H54 (cell line): ENCODE measurements at regions not wholly inside any gene's neighbourhood (a gene's known extent, or its start where the extent isn't known, plus 50 kb on each side); places are given as distances from the start of the nearest gene placed in this dataset.

ENCODE experiments used
- DNase-seq: peaks from one replicate; pipeline ENCODE4 v3.0.0; 2011; ENCODE audit warnings: low spot score, mixed read lengths; ENCODE audit not compliant: insufficient read length
- FAIRE-seq: peaks from 3 replicates; lab custom pipeline; 2011; peaks lifted over from hg19 to GRCh38; lab: Jason Lieb, UNC
- POLR2A ChIP-seq: IDR thresholded peaks from 2 replicates; pipeline ENCODE4 v1.6.1; 2011; ENCODE audit warnings: low read depth, mild to moderate bottlenecking, low read length

DNA sequence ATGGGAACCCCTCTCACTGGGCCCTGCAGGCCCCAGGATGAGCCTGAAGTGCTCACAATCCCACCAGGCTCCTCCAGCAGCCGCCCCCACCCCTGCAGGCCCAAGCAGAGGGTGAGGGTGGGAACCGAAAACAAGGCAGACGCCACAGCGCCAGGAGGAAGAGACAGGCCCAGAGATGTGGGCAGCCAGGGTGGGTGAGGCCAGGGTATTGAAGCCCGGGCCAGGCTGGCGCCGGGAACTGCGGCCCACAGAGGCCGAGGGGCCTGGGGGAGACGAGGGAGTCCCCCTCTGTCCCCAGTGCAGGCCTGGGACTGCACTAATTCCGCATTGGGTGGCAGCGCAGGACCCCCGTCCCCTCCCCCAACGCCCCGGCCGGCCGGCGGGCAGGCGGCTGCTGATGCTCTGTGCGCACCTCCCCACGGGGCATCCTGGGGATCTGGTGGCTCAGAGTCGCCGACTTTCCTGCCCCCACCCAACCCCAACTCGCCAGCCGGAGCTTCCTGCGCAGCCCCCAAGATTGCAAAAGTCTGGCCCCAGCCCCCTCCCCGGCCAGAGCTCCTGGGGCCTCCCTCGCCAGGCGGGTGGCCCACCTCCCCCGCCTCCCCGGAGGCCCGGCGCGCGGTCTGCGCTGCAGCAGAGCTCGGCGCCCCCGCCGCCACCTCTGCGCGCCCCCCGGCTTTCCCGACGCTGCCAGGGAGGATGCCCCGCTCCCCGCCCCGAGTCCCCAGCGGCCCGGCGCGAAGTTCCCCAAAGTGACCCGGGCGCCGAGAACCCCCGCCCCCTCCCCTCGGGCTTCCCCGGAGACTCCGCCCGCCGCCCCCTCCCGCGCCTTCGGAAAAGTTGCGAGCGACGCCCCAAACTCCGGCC lies 107.8 kb downstream of the ENGASE start:
- DNase-seq (no peak), FAIRE-seq (no peak)
- no peak for TF ChIP-seq POLR2A

DNA sequence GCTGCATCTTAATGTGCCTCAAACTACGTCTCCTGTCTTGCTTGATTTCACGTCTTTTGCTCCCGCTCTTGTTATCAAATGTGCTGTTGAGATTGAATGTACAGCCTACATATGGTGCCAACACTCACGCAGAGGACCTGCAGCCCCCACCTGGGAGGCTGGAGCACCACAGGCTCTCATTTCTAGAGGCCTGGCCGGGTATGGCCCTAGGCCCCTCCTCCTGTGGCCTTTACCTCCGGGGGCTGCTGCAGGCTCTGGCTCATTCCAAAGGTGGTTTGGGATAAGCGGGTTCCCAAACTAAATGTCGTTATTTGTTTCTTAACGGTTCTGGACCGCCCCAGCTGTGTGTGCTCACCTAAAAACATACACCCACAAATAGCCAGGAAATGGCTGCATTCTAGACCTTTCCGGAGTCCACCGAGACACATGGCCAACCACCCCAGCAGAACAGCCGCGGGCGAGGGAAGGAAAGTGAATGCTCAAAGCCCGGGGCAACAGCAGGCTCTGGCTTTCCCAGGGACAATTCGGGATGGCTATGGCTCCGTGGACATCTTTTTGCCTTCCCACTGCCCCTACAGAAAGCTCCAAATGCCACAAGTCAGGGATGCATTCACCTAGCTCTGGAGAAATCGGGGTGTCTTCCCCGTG lies 105.9 kb downstream of the ENGASE start:
- TF ChIP-seq POLR2A, result no peak
- FAIRE-seq, result no peak
- no peak for DNase-seq

DNA sequence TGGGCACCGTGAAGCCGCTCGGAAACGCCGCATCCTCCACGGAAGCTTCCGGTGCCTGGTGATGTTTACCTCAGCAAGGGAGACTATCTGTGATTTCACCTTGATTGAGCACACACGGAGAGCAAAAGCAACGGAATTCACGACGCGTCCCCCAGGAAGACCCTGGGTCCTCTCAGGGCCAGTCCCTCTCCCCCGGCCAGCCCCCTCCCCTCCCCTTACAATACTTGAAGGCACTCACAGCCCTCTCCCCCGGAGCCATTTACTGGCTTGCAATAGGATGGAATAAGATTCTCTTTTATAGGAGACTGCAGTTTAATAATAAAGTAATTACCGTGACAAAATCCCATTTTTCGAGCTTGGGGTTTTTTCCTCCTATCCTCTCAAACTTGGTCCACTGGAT lies 104.7 kb downstream of the ENGASE start:
- no peak for FAIRE-seq
- TF ChIP-seq POLR2A, result no peak
- DNase-seq, result no peak

DNA sequence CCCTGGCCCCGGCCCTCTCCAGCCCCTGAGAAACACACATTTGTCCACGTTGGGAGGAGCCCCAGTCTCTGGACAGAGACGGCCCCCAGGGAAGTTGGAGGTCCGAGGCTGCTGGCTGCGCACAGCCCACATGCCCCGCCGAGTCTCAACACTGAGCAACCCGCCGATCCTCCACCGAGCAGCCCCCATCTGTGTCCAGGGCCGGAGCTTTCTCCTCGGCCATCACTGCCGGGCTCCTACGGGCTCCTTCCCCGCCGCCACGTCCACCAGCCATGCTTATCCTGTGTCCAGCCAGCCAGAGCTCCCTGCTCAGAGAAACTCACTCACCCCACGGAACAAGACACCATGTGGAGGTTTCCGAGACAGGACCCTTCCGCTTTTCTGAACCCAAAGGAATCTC lies 103.3 kb downstream of the ENGASE start:
- no peak for DNase-seq
- no peak for FAIRE-seq
- TF ChIP-seq POLR2A, result no peak

DNA sequence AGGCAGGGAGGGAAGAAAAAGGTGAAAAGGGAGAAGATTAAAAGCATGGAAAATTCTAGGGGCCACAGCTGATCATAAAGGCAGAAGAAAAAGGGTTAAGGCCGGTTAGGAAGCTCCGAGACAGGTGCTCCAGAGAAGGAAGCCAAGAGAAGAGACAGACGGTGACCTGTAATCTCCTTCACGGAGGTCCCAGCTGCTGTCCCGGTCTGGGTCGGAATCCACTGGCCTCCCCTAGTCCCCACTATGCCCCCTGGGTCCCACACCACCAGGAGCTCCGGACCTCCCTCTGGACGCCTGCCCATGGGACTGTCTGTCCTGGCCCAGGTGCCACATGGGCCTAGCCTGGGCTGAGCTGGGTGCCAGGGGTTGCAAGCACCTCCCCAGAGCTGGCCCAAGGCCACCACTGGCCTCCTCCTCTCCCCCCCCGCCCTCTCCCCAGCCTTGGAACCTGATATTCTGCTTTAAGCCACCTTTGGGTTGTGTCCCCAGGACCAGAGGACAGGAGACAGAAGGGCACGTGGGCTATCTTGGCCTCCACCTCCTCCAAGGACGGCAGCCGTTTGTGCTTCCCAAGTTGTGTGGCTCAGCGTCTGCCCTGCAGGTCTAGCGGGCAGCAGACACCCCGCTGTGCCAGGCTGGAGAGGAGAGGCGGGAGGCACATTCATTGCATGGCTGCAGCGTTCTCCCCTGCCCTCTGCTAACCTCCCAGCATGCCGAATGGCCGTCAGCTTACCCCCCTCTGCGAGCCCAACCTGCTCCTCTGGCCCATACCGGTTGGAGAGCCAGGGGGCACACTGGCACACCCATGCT lies 102.4 kb downstream of the ENGASE start:
- no peak for TF ChIP-seq POLR2A
- FAIRE-seq, result peak; percentile 30
- DNase-seq, result peak; percentile 95

DNA sequence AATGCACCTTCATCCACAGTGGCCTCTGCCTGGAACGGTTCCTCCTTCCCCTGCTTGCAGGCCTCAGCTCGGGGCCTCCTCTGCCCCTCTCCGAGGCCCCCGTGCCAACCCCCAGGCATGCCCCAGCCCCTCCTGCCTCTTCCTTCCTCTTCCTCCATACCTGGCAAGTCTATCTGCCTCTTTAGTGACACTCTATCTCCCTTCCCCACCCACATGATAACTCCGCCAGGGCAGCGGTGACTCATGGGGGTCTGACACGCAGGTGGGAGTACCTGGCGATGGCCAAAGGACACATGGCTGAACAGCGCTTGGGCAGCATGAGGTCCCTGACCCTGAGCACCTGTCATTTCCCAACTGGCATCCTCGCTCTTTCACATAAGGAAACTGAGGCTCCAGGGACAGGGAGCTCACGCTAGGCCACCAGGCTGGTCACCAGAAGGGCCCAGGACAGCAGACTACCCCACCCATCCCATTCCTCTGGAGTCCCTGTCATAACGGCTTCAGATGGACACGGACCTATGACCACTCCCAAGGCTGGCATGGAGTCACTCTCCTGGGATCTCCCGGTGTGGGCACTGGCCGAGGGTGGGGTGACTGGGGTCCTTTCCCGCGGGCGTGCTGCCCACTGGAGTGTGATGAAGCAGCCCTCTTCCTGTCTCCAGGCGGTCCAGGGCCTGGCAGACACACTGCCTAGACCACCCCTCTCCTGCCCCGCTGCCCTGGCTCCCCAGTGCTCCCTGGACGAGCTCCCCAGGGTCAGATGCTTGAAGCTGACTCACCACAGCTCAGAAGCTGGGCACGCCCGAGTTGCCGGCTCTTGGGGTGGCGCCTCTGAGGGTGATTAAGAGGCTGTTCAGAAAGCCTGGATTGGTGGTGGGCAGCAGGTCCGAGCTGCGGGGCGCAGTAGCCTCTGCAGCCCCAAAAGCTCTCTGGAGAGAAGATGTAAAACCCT lies 100.6 kb downstream of the ENGASE start:
- no peak for FAIRE-seq
- DNase-seq, result peak; percentile 97
- no peak for TF ChIP-seq POLR2A

DNA sequence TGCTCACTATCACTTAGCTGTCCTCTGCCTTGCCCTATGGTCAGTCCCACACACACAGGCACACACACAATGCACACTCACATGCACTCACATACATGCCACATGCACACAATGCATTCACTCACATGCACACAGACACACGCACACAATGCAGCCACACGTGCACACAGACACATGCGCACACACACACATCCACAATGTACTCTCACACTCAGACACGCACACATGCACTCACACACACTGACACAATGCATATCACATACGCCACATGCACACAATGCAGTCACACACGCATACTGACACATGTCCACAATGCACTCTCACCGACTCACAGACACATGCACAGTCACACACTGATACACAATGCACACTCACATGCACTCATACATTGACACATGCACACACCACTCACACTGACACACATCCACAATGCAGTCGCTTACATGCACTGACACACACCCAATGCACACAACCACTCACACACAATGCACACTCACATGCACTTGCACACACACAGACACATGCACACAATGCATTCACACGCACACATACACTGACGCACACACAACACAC lies 99.7 kb downstream of the ENGASE start:
- TF ChIP-seq POLR2A, result no peak
- no peak for DNase-seq
- FAIRE-seq, result no peak

DNA sequence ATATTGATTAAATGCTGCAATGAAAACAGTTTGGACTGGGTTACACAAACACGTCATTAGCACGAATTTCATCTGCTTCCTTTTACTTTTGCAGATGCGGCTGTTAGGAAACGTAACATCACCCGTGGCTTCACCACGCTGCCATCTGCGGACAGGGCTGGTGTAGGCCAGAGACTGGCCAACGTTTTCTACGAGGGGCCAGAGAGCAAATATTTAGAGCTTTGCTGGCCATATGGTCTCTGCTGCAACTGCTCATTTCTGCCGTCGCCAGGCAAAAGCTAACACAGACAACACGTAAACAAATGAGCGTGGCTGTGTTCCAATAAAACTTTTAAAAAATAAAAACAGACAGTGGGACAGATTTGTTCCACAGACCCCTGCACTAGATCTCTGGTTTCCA lies 96.6 kb downstream of the ENGASE start:
- FAIRE-seq (no peak), DNase-seq (no peak)
- no peak for TF ChIP-seq POLR2A

DNA sequence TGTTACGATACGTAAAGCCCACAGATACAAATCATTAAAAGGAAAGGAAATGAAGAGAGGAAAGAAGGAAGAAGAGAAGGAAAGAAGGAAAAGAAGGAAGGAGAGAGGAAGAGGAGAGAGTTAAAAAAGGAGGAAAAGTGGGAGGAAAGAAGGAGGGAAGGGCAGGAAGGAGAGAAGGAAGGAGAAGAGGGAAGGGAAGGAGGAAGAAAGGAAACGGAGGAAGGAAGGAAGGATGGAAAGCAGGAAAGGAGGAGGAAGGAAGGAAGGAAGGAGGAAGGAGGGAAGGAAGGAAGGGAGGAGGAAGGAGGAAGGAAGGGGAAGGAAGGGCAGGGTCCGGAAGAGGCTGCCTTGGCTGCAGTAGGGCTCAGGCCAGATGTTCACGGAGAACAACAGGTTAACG lies 95.2 kb downstream of the ENGASE start:
- TF ChIP-seq POLR2A, result no peak
- DNase-seq (no peak), FAIRE-seq (no peak)

DNA sequence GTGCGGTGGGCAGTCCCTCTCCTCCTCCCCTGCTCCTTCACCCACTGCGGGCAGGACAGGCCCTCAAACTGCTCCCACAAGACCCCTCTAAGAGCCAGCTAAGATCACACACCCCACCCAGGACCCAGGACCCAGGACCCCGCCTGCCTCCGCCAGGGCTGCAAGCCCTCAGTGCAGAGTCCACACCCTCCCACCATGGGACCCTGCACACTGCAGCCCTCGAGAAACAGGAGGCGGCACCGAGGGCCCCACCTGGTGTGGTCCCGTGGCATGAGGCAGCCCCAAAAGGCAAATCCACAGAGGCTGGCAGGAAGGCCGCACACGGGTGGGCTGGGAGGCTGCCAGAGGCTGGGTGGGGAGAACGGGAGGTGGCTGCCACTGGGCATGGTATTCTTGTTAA lies 94.7 kb downstream of the ENGASE start:
- no peak for TF ChIP-seq POLR2A
- DNase-seq, result no peak
- FAIRE-seq, result no peak

DNA sequence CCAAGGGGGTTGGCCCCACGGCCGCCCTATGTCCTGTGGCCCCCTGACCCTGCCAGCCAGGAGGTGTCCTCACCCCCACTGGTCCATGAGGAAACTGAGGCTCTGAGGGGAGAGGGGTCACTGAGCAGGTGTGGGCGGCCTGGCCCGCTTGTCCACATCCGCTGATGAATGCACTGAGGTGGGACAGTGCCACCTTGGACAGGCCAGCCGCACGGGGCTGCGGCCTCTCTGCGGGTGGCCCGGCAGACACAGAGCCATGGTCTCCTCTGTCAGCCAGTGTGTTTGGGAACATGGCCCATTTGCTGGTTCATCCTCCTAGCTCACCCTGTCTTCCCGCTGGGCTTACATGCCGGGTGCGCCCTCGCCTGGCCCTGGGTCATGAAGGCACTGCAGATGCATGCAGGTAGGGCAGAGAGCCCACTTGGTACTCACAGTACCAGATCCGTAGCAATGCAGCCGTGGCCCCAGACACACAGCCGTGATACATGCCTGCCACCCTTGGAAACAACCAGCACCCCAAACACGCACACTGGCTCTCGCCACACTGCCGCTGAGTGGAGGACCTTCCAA lies 93.9 kb downstream of the ENGASE start:
- FAIRE-seq, result no peak
- TF ChIP-seq POLR2A, result no peak
- DNase-seq, result no peak

DNA sequence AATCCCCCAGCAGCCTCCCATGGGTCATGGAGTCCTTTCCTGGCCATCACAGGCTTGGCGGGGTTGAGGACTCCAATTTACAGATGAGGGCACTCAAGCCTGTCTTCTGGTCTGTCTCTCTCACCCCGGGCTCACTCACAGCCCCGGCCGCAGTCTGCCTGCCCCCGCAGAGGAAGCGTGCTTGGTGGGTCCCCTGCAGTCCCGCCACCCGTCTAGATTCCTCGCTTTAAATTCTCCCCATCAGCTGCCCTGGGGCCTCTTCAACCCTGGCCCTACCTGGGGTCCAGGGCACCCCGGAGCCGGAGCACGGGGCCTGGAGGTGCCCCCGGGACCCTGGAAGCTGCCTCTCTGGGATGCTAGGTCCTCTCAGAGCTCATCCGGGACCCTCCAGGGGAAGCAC lies 92.9 kb downstream of the ENGASE start:
- no peak for TF ChIP-seq POLR2A
- no peak for FAIRE-seq
- no peak for DNase-seq
